Lower lobe of right lung (tissue), 2 donors: ENCODE measurements at regions not wholly inside any gene's neighbourhood (a gene's known extent, or its start where the extent isn't known, plus 50 kb on each side); places are given as distances from the start of the nearest gene placed in this dataset.
"Not testable (repeated sequence)": the region's sequence is repeated elsewhere in the genome, so short reads cannot be mapped to it uniquely, and the experiment has no call there.

Experiments used
- ATAC-seq, 2 donors: fragments of 200-7000 bp; cut with Tn5 transposase; one replicate each; pipeline ENCODE4 v1.9.1; 2020 to 2022; ENCODE audit warnings: mild to moderate bottlenecking in 2 of 2, moderate library complexity in 2 of 2
- DNase-seq: peaks from one replicate; pipeline ENCODE4 v3.0.0-alpha.2; 2020
- H3K27ac ChIP-seq: fragments of 200-600 bp; one replicate; pipeline ENCODE4 v1.8.0; 2022
- H3K27me3 ChIP-seq: fragments of 200-600 bp; one replicate; pipeline ENCODE4 v1.8.0; 2022; ENCODE audit warnings: low read depth
- H3K36me3 ChIP-seq: fragments of 200-600 bp; one replicate; pipeline ENCODE4 v1.8.0; 2022; ENCODE audit warnings: mild to moderate bottlenecking
- H3K4me1 ChIP-seq: fragments of 200-600 bp; one replicate; pipeline ENCODE4 v1.8.0; 2022
- H3K4me3 ChIP-seq: fragments of 200-600 bp; one replicate; pipeline ENCODE4 v1.8.0; 2022; ENCODE audit warnings: mild to moderate bottlenecking
- H3K9me3 ChIP-seq: fragments of 200-600 bp; one replicate; pipeline ENCODE4 v1.8.0; 2022
- CTCF ChIP-seq: fragments of 200-600 bp; IDR thresholded peaks from one replicate; pipeline ENCODE4 v1.8.0; 2022; ENCODE audit warnings: antibody characterized with exemption, mild to moderate bottlenecking
- intact Hi-C: fragments of 100-400 bp; cut with DNase I; formaldehyde crosslinking; loops from one replicate; pipeline ENCODE4 v1.11.0; 2022
- donor health status: DM: no; HTN: yes; CAD: no; lungs with severe emphysema.

DNA sequence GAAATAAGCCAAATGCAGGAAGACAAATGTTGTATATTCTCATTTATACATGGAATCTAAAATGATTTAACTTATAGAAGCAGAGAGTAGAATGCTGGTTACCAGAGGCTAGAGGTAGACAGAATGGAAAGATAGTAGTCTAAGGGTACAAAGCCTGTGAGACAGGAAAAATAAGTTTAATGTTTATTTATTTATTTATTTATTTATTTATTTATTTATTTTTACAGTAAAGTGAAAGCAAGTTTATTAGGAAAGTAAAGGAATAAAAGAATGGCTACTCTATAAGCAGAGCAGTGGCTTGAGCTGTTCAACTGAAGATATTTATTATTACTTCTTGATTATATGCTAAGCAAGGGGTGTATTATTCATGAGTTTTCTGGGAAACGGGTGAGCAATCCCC, 203.2 kb downstream of the LAS1L start:
- no peaks in the 10 kb centered on the region for H3K36me3 ChIP-seq
- DNase-seq (no peak), ATAC-seq (no peak)
- no peaks in the 10 kb centered on the region for H3K4me1 ChIP-seq
- no peak overlapping the region for H3K4me3 ChIP-seq
- no peak for TF ChIP-seq CTCF
- no peak overlapping the region for H3K27ac ChIP-seq
- H3K27me3 ChIP-seq = no peaks in the 10 kb centered on the region
- H3K9me3 ChIP-seq = no peaks in the 10 kb centered on the region
- intact Hi-C loops = no loop called here

DNA sequence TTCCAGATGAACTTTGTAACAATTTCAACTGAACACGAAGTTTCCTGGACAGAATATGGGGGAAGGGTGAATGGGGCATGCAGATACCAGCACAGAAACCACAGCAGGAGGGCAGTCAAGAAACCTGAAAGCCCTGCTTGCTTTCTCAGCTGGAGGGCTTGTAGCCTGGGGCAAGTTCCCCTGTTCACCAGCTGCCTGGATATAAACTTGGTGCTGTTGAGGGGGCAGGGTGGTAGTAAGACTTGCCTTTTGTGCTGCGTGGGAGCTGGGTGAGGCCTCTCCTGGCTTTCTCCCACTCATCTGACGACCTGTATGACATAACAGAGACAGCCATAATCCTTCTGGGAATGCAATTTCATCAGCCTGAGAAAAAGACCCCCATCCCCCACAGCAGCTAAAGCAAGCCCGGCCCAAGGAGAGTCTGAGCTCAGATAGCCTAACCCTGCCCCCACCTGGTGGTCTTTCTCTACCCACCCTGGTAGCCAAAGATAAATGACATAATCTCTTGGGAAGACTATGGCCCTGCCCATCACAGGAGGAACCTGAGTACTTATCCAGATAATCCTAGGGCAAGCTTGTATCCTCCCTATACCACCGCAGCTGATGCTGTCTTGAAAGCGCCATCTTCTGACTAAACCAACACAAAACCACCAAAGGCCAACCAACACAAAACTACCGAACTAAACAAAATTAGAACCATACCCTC, 234.3 kb downstream of the LAS1L start:
- intact Hi-C loops = no loop called here
- H3K4me1 ChIP-seq = no peaks in the 10 kb centered on the region

DNA sequence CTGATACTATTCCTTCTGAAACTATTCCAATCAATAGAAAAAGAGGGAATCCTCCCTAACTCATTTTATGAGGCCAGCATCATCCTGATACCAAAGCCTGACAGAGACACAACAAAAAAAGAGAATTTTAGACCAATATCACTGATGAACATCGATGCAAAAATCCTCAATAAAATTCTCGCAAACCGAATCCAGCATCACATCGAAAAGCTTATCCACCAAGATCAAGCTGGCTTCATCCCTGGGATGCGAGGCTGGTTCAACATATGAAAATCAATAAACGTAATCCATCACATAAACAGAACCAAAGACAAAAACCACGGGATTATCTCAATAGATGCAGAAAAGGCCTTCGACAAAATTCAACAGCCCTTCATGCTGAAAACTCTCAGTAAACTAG, 251.7 kb downstream of the LAS1L start:
- H3K4me1 ChIP-seq, H3K27me3 ChIP-seq, DNase-seq, H3K4me3 ChIP-seq, H3K36me3 ChIP-seq, H3K9me3 ChIP-seq, ATAC-seq, H3K27ac ChIP-seq, intact Hi-C loops: not testable (repeated sequence)

More for the DNA sequence above, 234.3 kb downstream of the LAS1L start:
- ATAC-seq (no peak), DNase-seq (no peak)
- TF ChIP-seq CTCF = no peak
- no peaks in the 10 kb centered on the region for H3K36me3 ChIP-seq
- H3K4me3 ChIP-seq = no peak overlapping the region
- no peaks in the 10 kb centered on the region for H3K27me3 ChIP-seq
- peaks cover 3% of the 10 kb centered on the region for H3K9me3 ChIP-seq
- H3K27ac ChIP-seq = no peak overlapping the region

GRCh38 chrX:65273152-65273551, 261.4 kb downstream of the LAS1L start:
- H3K9me3 ChIP-seq = no peaks in the 10 kb centered on the region
- ATAC-seq (no peak), DNase-seq (no peak)
- no peak overlapping the region for H3K4me3 ChIP-seq
- no peaks in the 10 kb centered on the region for H3K36me3 ChIP-seq
- intact Hi-C loops = no loop called here
- H3K27me3 ChIP-seq = no peaks in the 10 kb centered on the region
- no peak for TF ChIP-seq CTCF
- no peak overlapping the region for H3K27ac ChIP-seq
- no peaks in the 10 kb centered on the region for H3K4me1 ChIP-seq

DNA sequence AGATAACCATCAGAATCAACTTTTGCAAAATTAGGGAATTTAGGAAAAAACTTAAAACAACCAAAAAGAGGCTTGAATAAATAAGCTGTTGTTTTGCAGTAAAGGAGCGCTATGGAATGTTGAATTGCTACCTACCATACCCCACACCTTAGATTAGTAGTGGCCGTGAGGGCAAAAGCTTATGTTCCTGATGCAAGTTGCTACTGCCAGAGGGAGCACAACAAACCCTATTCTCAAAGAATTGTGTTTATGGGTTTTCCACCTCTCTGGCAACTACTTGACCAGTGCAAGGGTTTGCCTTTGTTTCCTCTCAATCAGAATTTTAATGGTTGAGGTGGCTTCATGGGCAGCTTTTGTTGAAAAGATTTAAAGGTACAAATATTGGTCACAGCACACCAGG, 268.1 kb downstream of the LAS1L start:
- intact Hi-C loops = no loop called here
- no peak for ATAC-seq
- Histone ChIP-seq H3K36me3 (no peaks in the 10 kb centered on the region), H3K4me1 (no peaks in the 10 kb centered on the region), H3K27me3 (no peaks in the 10 kb centered on the region), H3K9me3 (no peaks in the 10 kb centered on the region), H3K4me3 (no peak overlapping the region), H3K27ac (no peak overlapping the region)
- TF ChIP-seq CTCF = no peak
- no peak for DNase-seq

DNA sequence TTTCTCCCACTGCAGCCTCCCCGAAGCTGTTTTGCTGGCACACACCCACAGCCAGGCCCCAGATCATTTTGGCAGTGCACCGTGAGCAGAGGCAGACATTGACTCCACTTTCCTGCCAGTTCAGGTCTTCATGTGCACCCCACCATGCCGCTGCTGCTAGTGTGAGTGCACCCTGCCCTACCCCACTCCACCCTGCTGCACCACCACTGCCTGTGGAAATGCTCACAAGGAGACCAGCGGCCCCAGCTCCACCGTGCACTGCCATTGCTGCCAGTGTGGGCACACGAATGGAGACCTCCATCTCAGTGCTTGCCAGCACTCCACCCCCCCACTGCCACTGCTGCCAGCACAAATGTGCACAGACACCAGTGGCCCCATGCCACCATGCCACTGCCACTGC, 277.6 kb upstream of the ZC4H2 start:
- H3K4me3 ChIP-seq = no peak overlapping the region
- intact Hi-C loops = no loop called here
- no peaks in the 10 kb centered on the region for H3K9me3 ChIP-seq
- H3K27me3 ChIP-seq = no peaks in the 10 kb centered on the region
- no peak for ATAC-seq
- DNase-seq = no peak
- TF ChIP-seq CTCF = no peak
- no peak overlapping the region for H3K27ac ChIP-seq
- H3K4me1 ChIP-seq = no peaks in the 10 kb centered on the region
- no peaks in the 10 kb centered on the region for H3K36me3 ChIP-seq
